ENCODE measurements at regions not wholly inside any gene's neighbourhood (a gene's known extent, or its start where the extent isn't known, plus 50 kb on each side); places are given as distances from the start of the nearest gene placed in this dataset.
"Not testable (repeated sequence)": the region's sequence is repeated elsewhere in the genome, so short reads cannot be mapped to it uniquely, and the experiment has no call there.

DNA sequence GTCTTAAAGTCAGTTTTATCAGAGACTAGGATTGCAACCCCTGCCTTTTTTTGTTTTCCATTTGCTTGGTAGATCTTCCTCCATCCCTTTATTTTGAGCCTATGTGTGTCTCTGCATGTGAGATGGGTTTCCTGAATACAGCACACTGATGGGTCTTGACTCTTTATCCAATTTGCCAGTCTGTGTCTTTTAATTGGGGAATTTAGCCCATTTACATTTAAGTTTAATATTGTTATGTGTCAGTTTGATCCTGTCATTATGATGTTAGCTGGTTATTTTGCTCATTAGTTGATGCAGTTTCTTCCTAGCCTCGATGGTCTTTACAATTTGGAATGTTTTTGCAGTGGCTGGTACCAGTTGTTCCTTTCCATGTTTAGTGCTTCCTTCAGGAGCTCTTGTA lies 93.3 kb upstream of the GALNT18 start:
- TF ChIP-seq, protein P1, sequence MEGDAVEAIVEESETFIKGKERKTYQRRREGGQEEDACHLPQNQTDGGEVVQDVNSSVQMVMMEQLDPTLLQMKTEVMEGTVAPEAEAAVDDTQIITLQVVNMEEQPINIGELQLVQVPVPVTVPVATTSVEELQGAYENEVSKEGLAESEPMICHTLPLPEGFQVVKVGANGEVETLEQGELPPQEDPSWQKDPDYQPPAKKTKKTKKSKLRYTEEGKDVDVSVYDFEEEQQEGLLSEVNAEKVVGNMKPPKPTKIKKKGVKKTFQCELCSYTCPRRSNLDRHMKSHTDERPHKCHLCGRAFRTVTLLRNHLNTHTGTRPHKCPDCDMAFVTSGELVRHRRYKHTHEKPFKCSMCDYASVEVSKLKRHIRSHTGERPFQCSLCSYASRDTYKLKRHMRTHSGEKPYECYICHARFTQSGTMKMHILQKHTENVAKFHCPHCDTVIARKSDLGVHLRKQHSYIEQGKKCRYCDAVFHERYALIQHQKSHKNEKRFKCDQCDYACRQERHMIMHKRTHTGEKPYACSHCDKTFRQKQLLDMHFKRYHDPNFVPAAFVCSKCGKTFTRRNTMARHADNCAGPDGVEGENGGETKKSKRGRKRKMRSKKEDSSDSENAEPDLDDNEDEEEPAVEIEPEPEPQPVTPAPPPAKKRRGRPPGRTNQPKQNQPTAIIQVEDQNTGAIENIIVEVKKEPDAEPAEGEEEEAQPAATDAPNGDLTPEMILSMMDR (IDR thresholded peaks at IDR 0.05): not testable (repeated sequence)
- TF ChIP-seq POLR2AphosphoS5, POLR2A (IDR thresholded peaks at IDR 0.05): not testable (repeated sequence)
